ENCODE measurements at regions not wholly inside any gene's neighbourhood (a gene's known extent, or its start where the extent isn't known, plus 50 kb on each side); places are given as distances from the start of the nearest gene placed in this dataset.

DNA sequence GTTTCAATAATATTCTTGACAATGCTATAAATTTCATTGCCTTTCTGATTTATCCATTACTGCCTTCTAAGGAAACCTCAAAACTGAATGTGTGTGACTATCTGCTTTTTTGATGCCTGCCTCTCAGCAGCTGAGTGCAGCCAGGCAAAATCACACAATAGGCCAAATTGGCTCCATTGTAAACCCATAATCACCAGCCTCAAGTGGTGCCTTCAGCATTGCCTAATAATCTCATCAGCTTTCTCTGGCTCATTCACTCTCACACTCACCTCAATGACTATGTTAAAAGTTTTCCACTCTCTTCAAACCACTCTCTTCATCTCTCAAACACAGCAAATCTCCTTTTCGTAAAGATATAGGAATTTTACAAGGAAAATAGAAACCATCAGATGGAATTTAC lies 182.5 kb upstream of the COL1A2 start:
- Histone ChIP-seq H3K56ac (replicated peaks; ENCODE audit: insufficient read length, low read depth, low read length) (no peak overlapping the region), H3K36me3 (ENCODE audit: control insufficient read depth in 2 of 4, insufficient read depth in 4 of 4, low read length in 3 of 4) (no peaks in the 10 kb centered on the region), H3K9ac (replicated peaks in 1 of 4; ENCODE audit: extremely low read depth in 1 of 4, low read depth in 3 of 4, low read length in 3 of 4) (no peak overlapping the region), H3K18ac (ENCODE audit: extremely low read depth, low read length) (no peak overlapping the region), H3K9me3 (ENCODE audit: insufficient read depth in 2 of 2, low read depth in 1 of 2, low read length in 1 of 2) (no peaks in the 10 kb centered on the region), H4K5ac (ENCODE audit: insufficient read length, low read depth, low read length) (no peak overlapping the region), H3K27ac (ENCODE audit: low read depth, low read length) (no peak overlapping the region), H2BK15ac (ENCODE audit: low read length) (no peak overlapping the region), H2BK5ac (ENCODE audit: low read depth, low read length) (no peak overlapping the region), H2AFZ (ENCODE audit: low read length) (no peak overlapping the region), H2BK120ac (replicated peaks; ENCODE audit: low read depth, low read length) (no peak overlapping the region), H3K23ac (ENCODE audit: insufficient read length) (no peak overlapping the region), H3K4me1 (replicated peaks in 1 of 4; ENCODE audit: control insufficient read depth in 3 of 4, insufficient read depth in 4 of 4, low read length in 3 of 4) (no peaks in the 10 kb centered on the region), H4K20me1 (replicated peaks in 1 of 2; ENCODE audit: control insufficient read depth in 1 of 2, insufficient read depth in 2 of 2, low read length in 2 of 2) (no peaks in the 10 kb centered on the region), H3K23me2 (ENCODE audit: low read depth, low read length) (no peaks in the 10 kb centered on the region), H3K79me1 (ENCODE audit: low read depth, low read length) (no peaks in the 10 kb centered on the region), H3K4ac (replicated peaks; ENCODE audit: insufficient read length, low read depth, low read length) (no peak overlapping the region), H3K4me2 (ENCODE audit: insufficient read depth in 1 of 2, low read depth in 2 of 2, low read length in 2 of 2) (no peak overlapping the region), H3K27me3 (replicated peaks in 1 of 4; ENCODE audit: control insufficient read depth in 3 of 4, extremely low read depth in 1 of 4, insufficient read depth in 3 of 4, low read length in 3 of 4) (no peaks in the 10 kb centered on the region), H2BK12ac (ENCODE audit: low read depth, low read length) (no peak overlapping the region), H3K79me2 (ENCODE audit: control insufficient read depth in 1 of 2, insufficient read depth in 2 of 2, low read length in 2 of 2) (no peaks in the 10 kb centered on the region), H3K4me3 (ENCODE audit: extremely low read depth in 1 of 4, insufficient read depth in 2 of 4, low read depth in 3 of 4, low read length in 4 of 4) (no peak overlapping the region), H3K14ac (ENCODE audit: insufficient read length) (no peak overlapping the region), H4K91ac (replicated peaks; ENCODE audit: insufficient read length, low read length) (no peak overlapping the region), H2AK5ac (ENCODE audit: low read depth, low read length) (no peak overlapping the region), H4K8ac (ENCODE audit: extremely low read depth, insufficient read depth, low read length) (no peak overlapping the region), H2BK20ac (ENCODE audit: low read length) (no peak overlapping the region)
- WGBS, 2 experiments (ENCODE audit: extremely low coverage in 1 of 2, insufficient coverage in 1 of 2, insufficient read length in 1 of 2, insufficient replicate concordance in 2 of 2, low coverage in 1 of 2, low lambda C conversion rate in 2 of 2, missing lambda C conversion rate in 1 of 2) = 95% methylated on average over 1 of the region's 1 CpG; no CpG with 5 or more reads in 1 of the 2 experiments
- ChIA-PET POLR2A (ENCODE audit: partially characterized antibody) (no interaction called here), CTCF (ENCODE audit: partially characterized antibody) (interaction anchor here (1.9 kb wide), 1 partner anchor 12 kb away, joined by 5 read pairs; no protein-coding TSS in a partner anchor)
- DNase-seq (ENCODE audit: low read depth in 1 of 2, low spot score in 2 of 2) (no peak), FAIRE-seq (no peak)
- TF ChIP-seq RNF2 (IDR thresholded peaks at IDR 0.05; ENCODE audit: borderline replicate concordance, low read depth, low read length, missing control alignments, poor library complexity, severe bottlenecking) (no peak), SIRT6 (IDR thresholded peaks at IDR 0.05; ENCODE audit: low read length) (no peak), NANOG (IDR thresholded peaks at IDR 0.05; ENCODE audit: insufficient read depth, low read depth, low read length, poor library complexity, severe bottlenecking) (no peak), KDM4A (IDR thresholded peaks at IDR 0.05; ENCODE audit: low read depth, low read length, severe bottlenecking) (no peak), CBX5 (IDR thresholded peaks at IDR 0.05; ENCODE audit: low read depth, low read length) (no peak), SRF (IDR thresholded peaks at IDR 0.05; ENCODE audit: low read depth, low read length) (no peak), NRF1 (IDR thresholded peaks at IDR 0.05; ENCODE audit: low read depth, low read length) (no peak), TEAD4 (IDR thresholded peaks at IDR 0.05; ENCODE audit: low read depth, low read length) (no peak)

All from H1 (cell line).